Epithelial cell of esophagus (primary cell): ENCODE measurements at regions not wholly inside any gene's neighbourhood (a gene's known extent, or its start where the extent isn't known, plus 50 kb on each side); places are given as distances from the start of the nearest gene placed in this dataset.

Experiments
- DNase-seq: peaks from one replicate; pipeline ENCODE4 v3.0.0; 2010; ENCODE audit warnings: low read depth
- H3K4me3 ChIP-seq: 2 replicates; pipeline ENCODE4 v1.5.1; 2011; ENCODE audit warnings: mild to moderate bottlenecking, low read length, control low read depth
- TF ChIP-seq, protein P1 (sequence below): IDR thresholded peaks from 2 replicates; pipeline ENCODE4 v1.5.1; 2011; ENCODE audit warnings: low read depth, mild to moderate bottlenecking, low read length, control low read depth, inconsistent platforms; ENCODE audit not compliant: insufficient read depth; ENCODE audit errors: missing control alignments

DNA sequence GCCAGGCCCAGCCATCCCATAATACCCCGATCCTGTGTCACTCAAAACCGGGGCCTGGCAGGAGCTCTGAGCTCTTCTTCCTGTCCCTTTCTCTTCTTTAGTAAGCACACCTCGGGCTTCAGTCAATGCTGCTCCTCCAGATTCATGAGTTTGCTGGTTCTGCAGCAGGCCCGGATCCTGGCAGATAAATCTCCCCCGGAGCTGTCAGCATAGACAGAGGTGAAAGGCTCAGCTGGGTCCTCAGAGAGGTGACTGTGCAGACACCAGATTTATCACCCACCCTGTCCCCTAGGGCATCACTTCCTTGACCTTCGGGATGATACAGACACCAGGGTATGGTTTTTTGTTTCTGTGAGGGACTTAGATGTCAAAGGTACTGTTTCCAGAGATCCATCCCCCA, 242.5 kb upstream of the N4BP1 start:
- TF ChIP-seq, protein P1, sequence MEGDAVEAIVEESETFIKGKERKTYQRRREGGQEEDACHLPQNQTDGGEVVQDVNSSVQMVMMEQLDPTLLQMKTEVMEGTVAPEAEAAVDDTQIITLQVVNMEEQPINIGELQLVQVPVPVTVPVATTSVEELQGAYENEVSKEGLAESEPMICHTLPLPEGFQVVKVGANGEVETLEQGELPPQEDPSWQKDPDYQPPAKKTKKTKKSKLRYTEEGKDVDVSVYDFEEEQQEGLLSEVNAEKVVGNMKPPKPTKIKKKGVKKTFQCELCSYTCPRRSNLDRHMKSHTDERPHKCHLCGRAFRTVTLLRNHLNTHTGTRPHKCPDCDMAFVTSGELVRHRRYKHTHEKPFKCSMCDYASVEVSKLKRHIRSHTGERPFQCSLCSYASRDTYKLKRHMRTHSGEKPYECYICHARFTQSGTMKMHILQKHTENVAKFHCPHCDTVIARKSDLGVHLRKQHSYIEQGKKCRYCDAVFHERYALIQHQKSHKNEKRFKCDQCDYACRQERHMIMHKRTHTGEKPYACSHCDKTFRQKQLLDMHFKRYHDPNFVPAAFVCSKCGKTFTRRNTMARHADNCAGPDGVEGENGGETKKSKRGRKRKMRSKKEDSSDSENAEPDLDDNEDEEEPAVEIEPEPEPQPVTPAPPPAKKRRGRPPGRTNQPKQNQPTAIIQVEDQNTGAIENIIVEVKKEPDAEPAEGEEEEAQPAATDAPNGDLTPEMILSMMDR = no peak
- no peak for DNase-seq
- no peak overlapping the region for H3K4me3 ChIP-seq

DNA sequence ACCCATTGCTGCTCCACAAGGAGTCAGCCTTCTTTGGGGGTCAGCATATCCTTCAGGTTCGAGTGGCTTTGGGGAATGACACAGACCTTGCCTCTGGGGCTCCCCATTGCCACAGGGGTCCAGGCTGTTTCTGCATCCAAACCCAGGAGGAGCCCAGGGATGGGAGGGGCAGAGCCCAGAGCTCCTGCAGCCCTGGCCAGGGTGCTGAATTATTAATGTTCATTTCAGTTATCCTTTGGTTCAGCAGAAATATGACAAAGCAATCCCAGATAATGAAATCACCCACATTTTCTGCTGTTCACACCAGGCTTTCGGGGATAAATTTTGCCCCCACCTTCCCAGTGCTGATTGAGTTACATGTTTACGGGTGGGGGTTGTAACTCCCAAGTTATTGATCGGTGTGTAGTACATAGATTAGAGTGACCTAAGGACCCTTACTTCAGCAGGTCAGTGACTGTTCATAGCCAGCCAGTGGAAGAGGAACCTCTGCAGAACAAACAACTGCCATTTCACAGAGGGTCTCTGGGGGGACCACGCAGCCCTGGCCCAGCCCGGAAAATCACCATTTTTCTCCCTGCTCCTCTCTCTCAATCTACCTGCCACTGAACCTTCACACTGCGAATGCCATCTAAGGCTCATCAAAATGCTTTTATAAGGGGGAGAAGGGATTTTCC, 240.3 kb upstream of the N4BP1 start:
- TF ChIP-seq, protein P1 = no peak
- no peak overlapping the region for H3K4me3 ChIP-seq
- no peak for DNase-seq

DNA sequence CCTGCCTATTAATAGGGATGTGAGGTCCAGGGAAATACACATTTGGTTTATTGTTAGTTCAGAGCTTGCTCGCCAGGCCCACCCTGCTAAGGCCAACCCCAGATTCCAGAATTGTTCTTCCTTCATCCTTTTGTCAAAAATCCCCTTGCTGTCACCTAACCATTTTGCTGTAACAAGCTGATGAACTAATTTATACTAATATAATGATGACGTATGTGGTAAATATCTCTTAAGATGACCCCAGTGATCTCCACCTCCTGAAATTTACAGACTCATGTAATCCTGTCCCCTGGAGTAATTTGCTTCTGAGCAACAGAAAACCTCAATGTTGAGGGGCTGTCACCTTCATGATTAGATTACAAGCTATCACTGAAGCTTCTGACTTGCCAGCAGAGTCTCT, 236.3 kb upstream of the N4BP1 start:
- no peak for DNase-seq
- H3K4me3 ChIP-seq = no peak overlapping the region
- TF ChIP-seq, protein P1 = no peak

DNA sequence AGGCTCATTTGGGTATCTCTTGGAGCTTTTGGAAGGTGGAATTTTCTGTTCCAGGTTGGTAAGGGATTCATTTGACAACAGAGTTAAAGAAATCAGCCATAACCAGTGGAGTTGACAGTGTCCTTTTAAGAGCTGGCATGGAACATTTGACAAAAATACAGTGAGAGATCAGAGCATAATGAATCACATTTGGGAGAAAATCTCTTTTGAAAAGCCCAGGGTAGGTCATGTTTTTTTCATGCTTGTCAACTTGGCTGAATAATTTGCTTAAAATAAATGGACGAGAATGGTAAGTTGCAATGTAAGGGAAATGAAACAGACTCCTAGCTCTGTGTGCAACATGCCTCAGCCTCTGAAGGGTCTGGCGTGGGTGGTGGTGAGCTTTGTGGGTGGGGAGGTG, 235.3 kb upstream of the N4BP1 start:
- TF ChIP-seq, protein P1 = no peak
- no peak for DNase-seq
- no peak overlapping the region for H3K4me3 ChIP-seq

DNA sequence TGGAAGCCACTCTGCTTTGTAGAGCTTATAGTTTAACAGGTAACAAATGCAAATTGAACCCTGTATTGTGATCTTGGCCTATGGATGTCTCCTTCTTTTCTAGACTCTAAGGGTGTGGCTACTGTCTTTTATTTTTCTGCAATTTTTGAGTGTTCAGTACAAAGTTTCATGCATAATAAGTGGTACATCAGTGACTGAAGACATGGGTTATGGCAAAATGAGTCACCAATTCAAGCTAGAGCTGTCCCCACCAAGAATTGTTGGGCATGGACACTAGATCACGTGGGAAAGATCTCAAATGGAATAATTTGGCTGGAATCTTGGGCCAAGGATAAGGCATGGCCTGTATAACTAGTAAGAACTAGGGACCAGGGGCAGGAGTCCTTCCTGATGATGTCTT, 228.4 kb upstream of the N4BP1 start:
- no peak overlapping the region for H3K4me3 ChIP-seq
- TF ChIP-seq, protein P1 = no peak
- DNase-seq = no peak

DNA sequence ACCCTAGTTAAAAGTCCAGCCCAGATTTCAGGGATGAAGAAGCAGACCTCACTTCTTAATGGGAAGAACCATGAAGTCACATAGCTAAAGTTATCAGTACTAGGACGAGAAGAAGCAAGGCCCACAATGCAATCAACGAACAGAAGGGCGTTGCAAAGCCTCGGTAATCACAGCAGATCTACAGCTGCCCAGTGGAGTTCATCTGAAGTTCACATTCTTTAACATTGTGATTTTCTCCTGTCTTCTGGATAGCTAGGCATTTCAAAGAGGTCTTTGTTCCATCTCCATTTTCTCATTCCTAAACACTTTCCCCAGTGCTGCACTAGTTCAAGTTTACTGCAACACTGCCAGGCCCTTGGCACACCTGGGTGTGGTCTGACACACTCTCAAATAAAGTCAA, 226.7 kb upstream of the N4BP1 start:
- DNase-seq = no peak
- TF ChIP-seq, protein P1 = no peak

DNA sequence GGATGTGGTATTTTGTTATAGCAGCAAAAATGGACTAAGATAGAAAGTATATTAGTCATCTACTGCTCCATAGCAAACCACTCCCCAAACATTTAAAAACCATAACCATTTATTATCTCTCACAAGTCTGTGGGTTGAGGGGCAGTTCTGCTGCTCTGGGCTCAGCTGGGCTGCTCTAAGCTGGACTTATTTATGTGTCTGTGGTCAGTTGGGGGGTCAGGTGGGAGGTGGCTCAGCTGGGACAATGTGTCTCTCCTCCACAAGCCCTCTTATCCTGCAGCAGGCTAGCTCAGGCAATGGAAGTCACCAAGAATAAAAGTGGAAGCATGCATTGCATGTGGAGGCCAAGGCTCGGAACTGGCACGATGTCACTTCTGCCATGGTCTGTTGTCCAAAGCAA, 226.1 kb upstream of the N4BP1 start:
- no peak for DNase-seq
- H3K4me3 ChIP-seq = no peak overlapping the region
- TF ChIP-seq, protein P1 = no peak

More for the DNA sequence above, 226.7 kb upstream of the N4BP1 start:
- no peak overlapping the region for H3K4me3 ChIP-seq
